GM21367 (cell line): ENCODE measurements at regions not wholly inside any gene's neighbourhood (a gene's known extent, or its start where the extent isn't known, plus 50 kb on each side); places are given as distances from the start of the nearest gene placed in this dataset.

Source experiments
- ATAC-seq: cut with Tn5 transposase; IDR thresholded peaks from one replicate; pipeline ENCODE4 v1.9.1; 2021; ENCODE audit not compliant: unreplicated experiment

DNA sequence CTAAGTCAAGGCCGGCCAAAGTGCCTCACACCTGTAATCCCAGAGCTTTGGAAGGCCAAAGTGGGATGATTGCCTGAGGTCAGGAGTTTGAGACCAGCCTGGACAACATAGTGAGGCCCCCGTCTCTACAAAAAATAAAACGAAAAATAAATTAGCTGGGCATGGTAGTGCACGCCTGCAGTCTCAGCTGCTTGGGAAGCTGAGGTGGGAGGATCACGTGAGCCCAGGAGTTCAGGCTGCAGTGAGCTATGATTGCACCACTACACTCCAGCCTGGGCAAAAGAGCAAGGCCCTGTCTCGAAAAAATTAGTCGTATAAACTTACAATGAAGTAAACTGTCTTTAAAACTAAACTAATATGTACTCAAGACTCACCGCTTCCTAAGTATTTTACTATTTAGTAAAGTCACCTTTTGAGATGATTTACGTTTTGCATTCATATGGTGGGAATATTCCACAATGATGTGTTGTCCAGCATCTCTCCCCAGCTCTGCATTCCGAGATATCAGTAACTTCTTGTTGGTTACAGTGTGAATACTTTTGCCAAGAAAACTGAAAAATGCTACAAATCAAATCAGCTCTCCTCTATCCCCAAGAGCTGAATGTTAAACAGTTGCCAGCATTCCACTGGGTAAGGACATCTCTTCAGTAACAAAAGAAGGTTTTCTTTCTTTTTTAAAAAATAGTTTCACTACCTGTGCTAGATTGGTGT, 84.9 kb upstream of the C21orf91 start:
- ATAC-seq = no peak

DNA sequence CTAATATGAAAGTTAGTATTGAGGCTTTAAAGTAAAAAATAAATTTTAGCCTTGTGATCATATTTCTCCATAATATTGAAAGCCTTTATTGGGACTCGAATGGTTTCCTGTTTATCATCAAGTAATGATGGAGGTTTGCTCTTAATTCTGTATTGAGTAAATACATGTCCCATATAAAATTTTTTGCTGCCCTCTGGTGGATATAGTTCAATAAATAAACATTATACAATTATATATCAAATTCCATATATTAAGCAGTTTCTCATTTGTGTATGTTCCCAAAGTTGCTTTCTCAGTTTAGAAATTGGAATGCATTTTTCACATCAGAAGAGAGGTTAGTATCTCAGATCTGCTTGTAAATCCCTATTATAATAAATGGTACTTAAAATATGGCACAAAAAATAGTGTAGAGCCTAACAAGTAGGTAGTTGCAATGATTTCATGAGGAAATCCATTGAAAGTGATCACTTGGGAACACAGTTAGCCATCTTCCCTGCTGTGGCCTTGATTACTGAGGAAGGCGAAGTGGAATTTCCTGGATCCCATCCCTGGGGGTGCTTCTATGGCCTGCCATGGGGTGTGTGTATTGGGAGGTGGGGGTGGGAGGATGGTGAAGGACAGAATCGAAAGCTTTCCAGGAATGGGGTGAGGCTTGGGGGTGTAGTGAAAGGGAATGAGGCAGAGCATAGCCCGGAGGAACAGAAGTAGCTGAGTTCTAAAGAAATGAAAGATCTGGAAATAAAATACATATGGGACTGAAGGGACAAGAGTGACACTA, 84.1 kb upstream of the C21orf91 start:
- no peak for ATAC-seq

DNA sequence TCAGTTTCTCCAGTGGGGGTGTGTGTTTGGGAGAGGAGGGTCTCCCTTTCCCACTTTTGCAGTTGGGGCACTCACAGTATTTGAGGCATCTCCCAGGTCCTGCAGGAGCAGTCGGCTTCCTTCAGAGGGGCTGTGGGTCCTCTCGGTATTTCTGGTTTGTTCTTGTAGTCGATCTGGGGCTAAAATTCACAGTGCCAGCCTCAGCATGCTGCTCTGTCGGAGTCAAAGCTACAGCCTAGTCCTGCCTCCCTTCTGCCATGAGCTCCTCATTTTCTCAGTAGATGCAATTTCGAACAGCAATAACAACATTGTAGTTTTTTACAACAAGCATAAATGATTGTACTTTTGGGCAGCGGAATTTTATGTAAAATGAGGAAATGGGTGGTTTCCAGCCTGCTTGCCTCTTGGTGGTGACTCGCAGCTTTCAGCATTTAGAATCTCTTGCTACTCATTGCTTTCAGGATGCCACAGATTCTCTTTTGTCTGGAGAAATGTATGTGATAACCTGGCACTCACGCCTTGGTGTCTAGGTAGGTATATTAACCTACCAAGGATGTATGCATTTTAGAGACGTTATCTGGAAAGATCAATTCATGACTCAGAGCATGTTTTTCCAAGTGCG, 82.4 kb upstream of the C21orf91 start:
- ATAC-seq = no peak

DNA sequence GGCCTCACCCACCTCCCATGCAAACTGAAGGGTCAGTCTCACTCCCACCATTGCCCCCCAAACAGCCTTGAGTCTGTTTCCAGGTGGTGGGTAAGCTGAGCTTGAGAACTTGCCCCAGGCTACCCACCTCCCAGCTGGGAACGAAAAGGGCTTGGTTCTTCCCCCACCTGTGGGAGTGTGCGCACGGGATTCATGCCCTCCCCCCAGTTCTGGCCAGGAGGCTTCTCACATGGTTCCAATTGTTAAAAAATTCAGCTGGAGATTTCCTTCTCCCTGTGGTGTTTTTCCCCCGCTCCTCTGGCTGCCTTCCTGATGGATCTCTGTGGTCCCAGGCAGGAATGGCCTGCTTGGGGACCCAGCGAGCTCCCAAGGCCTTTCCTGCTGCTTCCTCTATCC, 81.8 kb upstream of the C21orf91 start:
- no peak for ATAC-seq

DNA sequence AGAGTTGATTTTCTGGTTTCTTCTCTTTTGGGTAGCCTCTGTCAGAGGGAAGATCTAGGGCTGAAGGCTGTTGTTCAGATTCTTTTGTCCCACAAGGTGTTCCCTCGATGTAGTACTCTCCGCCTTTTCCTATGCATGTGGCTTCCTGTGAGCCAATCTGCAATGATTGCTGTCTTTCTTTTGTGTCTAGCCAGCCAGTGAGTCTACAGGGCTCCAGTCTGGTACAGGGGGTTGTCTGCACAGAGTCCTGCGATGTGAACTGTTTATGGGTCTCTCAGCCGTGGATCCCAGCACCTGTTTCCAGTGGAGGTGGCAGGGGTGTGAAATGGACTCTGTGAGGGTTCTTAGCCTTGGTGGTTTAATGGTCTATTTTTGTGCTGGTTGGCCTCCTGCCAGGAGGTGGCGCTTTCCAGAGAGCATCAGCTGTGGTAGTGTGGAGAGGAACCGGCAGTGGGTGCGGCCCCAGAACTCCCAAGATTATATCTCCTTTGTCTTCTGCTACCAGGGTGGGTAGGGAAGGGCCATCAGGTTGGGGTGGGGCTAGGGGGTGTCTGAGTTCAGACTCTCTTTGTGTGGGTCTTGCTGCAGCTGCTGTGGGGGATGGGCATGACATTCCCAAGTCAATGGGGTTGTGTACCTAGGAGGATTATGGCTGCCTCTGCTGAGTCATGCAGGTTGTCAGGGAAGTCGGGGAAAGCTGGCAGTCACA, 81.3 kb upstream of the C21orf91 start:
- no peak for ATAC-seq

DNA sequence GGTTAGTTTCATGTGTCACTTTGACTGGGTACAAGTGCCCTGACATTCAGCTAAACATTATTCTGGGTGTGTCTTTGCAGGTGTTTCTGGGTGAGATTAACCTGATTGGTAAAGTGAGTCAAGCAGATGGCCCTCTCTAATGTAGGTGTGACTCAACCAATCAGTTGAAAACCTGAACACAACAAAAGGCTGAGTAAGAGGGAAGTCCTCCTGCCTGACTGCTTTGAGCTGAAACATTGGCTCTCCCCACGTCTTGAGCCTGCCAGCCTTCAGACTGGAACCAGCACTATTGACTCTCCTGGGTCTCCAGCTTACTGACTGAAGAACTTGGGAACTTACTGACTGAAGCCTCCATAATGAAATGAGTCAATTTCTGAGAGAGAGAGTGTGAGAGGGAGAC, 70.0 kb upstream of the C21orf91 start:
- ATAC-seq = no peak

DNA sequence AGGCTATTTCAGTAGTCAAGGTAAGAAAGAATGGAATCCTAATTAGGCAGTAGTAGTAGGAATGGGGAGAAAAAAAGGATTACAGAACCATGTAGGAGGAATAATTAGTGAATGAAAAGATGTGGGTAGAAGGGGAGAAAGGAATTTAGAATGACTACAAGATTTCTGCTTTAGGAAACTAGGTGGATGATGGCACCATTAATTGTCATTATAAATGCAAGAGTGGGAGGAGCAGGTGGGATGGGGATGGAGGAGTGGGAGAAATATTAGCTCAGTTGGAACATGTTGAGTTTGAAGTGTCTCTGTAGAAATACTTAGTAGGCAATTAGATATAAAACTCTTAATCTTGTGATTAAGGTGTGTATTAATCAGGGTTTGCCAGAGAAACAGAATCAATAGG, 50.0 kb upstream of the C21orf91 start:
- no peak for ATAC-seq
